PC-3 (cell line): ENCODE measurements at regions not wholly inside any gene's neighbourhood (a gene's known extent, or its start where the extent isn't known, plus 50 kb on each side); places are given as distances from the start of the nearest gene placed in this dataset.
A peak's percentile ranks its signal among the peaks of the same experiment; 100 is the strongest.

ENCODE experiments used
- ATAC-seq: fragments of 200-7000 bp; cut with Tn5 transposase; 2 replicates; pipeline ENCODE4 v1.9.1; 2020; ENCODE audit warnings: mild to moderate bottlenecking, moderate library complexity
- BruUV-seq: library from RNA; stranded (reverse); fragments of 400-500 nt; replicated peaks from 2 replicates; lab custom pipeline; 2021; lab: Mats Ljungman, UMichigan
- CTCF ChIA-PET: fragments of 300-600 bp; sonication (Branson Sonifier 250); formaldehyde crosslinking; loops from one replicate; lab custom pipeline; 2022; ENCODE audit warnings: antibody characterized with exemption; lab: Charles Lee
- POLR2A ChIA-PET: fragments of 300-600 bp; sonication (Branson Sonifier 250); formaldehyde crosslinking; loops from one replicate; lab custom pipeline; 2022; ENCODE audit warnings: antibody characterized with exemption; ENCODE audit not compliant: unreplicated experiment; lab: Charles Lee
- DNase-seq: peaks from one replicate; pipeline ENCODE4 v3.0.0-alpha.2; 2015
- H2AFZ ChIP-seq: fragments of 300-600 bp; sonication (generic); 2 replicates; pipeline ENCODE4 v1.6.0; 2016; ENCODE audit warnings: antibody characterized with exemption, low read length
- H3F3A ChIP-seq: fragments of 300-600 bp; sonication (generic); one replicate; pipeline ENCODE4 v1.6.0; 2017; ENCODE audit warnings: antibody characterized with exemption, low read length, control low read depth, mild to moderate bottlenecking; ENCODE audit not compliant: unreplicated experiment
- H3K27ac ChIP-seq: fragments of 300-600 bp; sonication (generic); 2 replicates; pipeline ENCODE4 v1.5.1; 2016; ENCODE audit warnings: mild to moderate bottlenecking, low read length
- H3K27me3 ChIP-seq: fragments of 300-600 bp; sonication (generic); 2 replicates; pipeline ENCODE4 v1.6.1; 2016; ENCODE audit warnings: low read length, mixed read lengths
- H3K36me3 ChIP-seq: fragments of 300-600 bp; sonication (generic); 2 replicates; pipeline ENCODE4 v1.6.1; 2016; ENCODE audit warnings: low read depth, mixed run types, low read length, mixed read lengths
- H3K4me1 ChIP-seq: fragments of 300-600 bp; sonication (generic); 2 replicates; pipeline ENCODE4 v1.5.1; 2016; ENCODE audit warnings: low read length; ENCODE audit not compliant: insufficient read depth
- H3K4me2 ChIP-seq: fragments of 300-600 bp; sonication (generic); 2 replicates; pipeline ENCODE4 v1.6.0; 2016; ENCODE audit warnings: low read length
- H3K4me3 ChIP-seq: fragments of 300-600 bp; sonication (generic); 2 replicates; pipeline ENCODE4 v1.5.1; 2016; ENCODE audit warnings: mild to moderate bottlenecking, low read length, mixed read lengths
- H3K79me2 ChIP-seq: fragments of 300-600 bp; sonication (generic); 2 replicates; pipeline ENCODE4 v1.6.1; 2017; ENCODE audit warnings: low read length, mixed read lengths
- H3K9ac ChIP-seq: fragments of 300-600 bp; sonication (generic); 2 replicates; pipeline ENCODE4 v1.6.0; 2016; ENCODE audit warnings: mild to moderate bottlenecking, low read length
- H3K9me2 ChIP-seq: fragments of 300-600 bp; sonication (generic); replicated peaks from 2 replicates; pipeline ENCODE4 v1.6.1; 2016; ENCODE audit warnings: mixed run types, low read length, mixed read lengths
- H3K9me3 ChIP-seq: fragments of 300-600 bp; sonication (generic); 2 replicates; pipeline ENCODE4 v1.6.1; 2016; ENCODE audit warnings: low read length, mixed read lengths
- H4K20me1 ChIP-seq: fragments of 300-600 bp; sonication (generic); 2 replicates; pipeline ENCODE4 v1.6.1; 2016; ENCODE audit warnings: low read length, mixed read lengths
- EZH2 ChIP-seq: fragments of 300-600 bp; sonication (generic); IDR thresholded peaks from one replicate; pipeline ENCODE4 v1.6.1; 2017; ENCODE audit warnings: antibody characterized with exemption, mild to moderate bottlenecking, low read length; ENCODE audit not compliant: unreplicated experiment
- EZH2phosphoT487 ChIP-seq: fragments of 300-600 bp; sonication (generic); IDR thresholded peaks from 2 replicates; pipeline ENCODE4 v1.6.1; 2018; ENCODE audit warnings: mild to moderate bottlenecking, antibody characterized with exemption, low read length, borderline replicate concordance
- intact Hi-C: fragments of 100-400 bp; cut with micrococcal nuclease; formaldehyde crosslinking; loops from 2 replicates; pipeline ENCODE4 v1.9.0; 2023
- TF ChIP-seq, protein P1 (sequence below): fragments of 300-600 bp; sonication (generic); conservative IDR thresholded peaks from 2 replicates; pipeline ENCODE4 v1.5.1; 2017; ENCODE audit warnings: antibody characterized with exemption, low read depth, mild to moderate bottlenecking, low read length

DNA sequence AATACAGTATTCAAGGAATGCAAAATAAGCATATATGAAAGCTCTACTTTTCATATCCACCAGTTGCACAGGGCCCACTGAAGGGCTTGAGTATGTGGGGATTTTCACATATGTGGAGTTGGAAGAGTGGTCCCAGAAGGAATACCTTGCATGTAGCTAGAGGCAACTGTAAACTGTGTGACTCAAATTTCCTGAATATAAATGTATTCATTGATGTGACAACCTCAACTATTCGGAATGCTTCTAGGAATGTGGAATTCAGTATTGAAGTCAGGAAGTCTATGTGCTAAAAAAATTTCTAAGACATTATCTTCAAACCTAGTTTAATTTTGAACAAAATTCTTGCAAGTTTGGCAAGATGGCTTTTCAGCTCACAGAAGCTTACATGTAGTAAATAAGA is 695.5 kb upstream of the SEMA3D start:
- ATAC-seq, result no peak
- Histone ChIP-seq H3K9ac (no peak overlapping the region), H3K9me3 (no peaks in the 10 kb centered on the region), H3K79me2 (no peaks in the 10 kb centered on the region), H3K4me1 (no peaks in the 10 kb centered on the region), H3K9me2 (no peaks in the 10 kb centered on the region), H3K27ac (no peak overlapping the region), H3K4me3 (no peak overlapping the region), H3K36me3 (no peaks in the 10 kb centered on the region), H4K20me1 (no peaks in the 10 kb centered on the region), H3F3A (no peaks in the 10 kb centered on the region), H3K4me2 (no peak overlapping the region), H2AFZ (no peak overlapping the region), H3K27me3 (peaks cover 5% of the 10 kb centered on the region; the same call in 1 of the 2 replicates)
- no TSS peak for BruUV-seq
- peak; percentile 13 for DNase-seq
- ChIA-PET CTCF (no interaction called here), POLR2A (no interaction called here)
- intact Hi-C loops, result no loop called here
- TF ChIP-seq EZH2phosphoT487 (no peak), EZH2 (no peak)
- TF ChIP-seq, protein P1, sequence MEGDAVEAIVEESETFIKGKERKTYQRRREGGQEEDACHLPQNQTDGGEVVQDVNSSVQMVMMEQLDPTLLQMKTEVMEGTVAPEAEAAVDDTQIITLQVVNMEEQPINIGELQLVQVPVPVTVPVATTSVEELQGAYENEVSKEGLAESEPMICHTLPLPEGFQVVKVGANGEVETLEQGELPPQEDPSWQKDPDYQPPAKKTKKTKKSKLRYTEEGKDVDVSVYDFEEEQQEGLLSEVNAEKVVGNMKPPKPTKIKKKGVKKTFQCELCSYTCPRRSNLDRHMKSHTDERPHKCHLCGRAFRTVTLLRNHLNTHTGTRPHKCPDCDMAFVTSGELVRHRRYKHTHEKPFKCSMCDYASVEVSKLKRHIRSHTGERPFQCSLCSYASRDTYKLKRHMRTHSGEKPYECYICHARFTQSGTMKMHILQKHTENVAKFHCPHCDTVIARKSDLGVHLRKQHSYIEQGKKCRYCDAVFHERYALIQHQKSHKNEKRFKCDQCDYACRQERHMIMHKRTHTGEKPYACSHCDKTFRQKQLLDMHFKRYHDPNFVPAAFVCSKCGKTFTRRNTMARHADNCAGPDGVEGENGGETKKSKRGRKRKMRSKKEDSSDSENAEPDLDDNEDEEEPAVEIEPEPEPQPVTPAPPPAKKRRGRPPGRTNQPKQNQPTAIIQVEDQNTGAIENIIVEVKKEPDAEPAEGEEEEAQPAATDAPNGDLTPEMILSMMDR, result no peak

DNA sequence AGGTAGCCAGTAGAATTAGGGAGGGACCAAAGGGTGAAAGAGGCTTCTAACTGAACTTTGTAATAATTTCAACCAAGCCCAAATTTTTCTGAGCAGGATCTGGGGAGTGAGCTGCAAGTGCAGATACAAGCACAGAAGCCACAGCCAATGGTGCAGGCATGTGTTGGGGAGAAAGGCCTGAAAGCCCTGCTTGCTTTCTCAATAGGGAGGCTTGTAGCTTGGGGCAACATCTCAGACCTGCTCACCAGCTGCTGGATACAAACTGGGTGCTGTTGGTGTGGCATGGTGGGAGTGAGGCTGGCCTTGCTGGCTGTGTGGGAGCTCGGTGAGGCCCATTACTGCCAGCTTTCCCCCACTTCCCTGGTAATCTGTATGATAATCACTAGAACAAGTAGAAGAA is 688.5 kb upstream of the SEMA3D start:
- no peaks in the 10 kb centered on the region for H3K4me1 ChIP-seq
- no peak overlapping the region for H3K4me3 ChIP-seq
- H3K79me2 ChIP-seq, result no peaks in the 10 kb centered on the region
- no peaks in the 10 kb centered on the region for H3K9me3 ChIP-seq
- POLR2A ChIA-PET, result no interaction called here
- ATAC-seq (no peak), DNase-seq (no peak)
- BruUV-seq, result no TSS peak
- no peak overlapping the region for H3K9ac ChIP-seq
- H3K9me2 ChIP-seq, result no peaks in the 10 kb centered on the region
- no peaks in the 10 kb centered on the region for H4K20me1 ChIP-seq
- H3K4me2 ChIP-seq, result no peak overlapping the region
- no peak overlapping the region for H3K27ac ChIP-seq
- H3K27me3 ChIP-seq, result no peaks in the 10 kb centered on the region
- no peaks in the 10 kb centered on the region for H3F3A ChIP-seq
- no peaks in the 10 kb centered on the region for H3K36me3 ChIP-seq
- no peak overlapping the region for H2AFZ ChIP-seq
- TF ChIP-seq, protein P1, result no peak
- TF ChIP-seq EZH2phosphoT487 (no peak), EZH2 (no peak)
- CTCF ChIA-PET, result no interaction called here
- intact Hi-C loops, result no loop called here

DNA sequence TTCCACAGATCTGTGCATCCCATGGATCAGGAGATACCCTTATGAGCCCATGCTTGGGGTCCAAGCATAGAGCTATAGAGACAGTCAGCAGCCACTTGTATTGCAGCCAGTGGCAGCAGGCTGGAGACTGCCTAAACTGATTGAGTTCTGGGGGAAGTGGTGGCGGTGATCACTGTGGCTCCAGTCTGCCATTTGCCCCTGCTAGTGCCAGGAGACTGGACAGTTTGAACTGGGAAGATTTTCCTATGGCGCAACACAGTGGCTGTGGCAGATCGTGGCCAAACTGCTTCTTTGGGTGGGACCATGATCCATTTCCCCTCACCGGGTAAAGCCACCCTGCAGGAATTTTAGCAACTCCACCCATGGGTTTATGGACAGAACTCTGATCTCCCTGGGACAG is 679.7 kb upstream of the SEMA3D start:
- Histone ChIP-seq H3K4me2 (no peak overlapping the region), H3F3A (no peaks in the 10 kb centered on the region), H3K9me3 (no peaks in the 10 kb centered on the region), H3K36me3 (no peaks in the 10 kb centered on the region), H3K27ac (no peak overlapping the region), H4K20me1 (no peaks in the 10 kb centered on the region), H3K9ac (no peak overlapping the region), H2AFZ (no peak overlapping the region), H3K27me3 (0 out of 2 replicates have a peak, but pooled peaks cover 7% of the 10 kb centered on the region), H3K4me1 (no peaks in the 10 kb centered on the region), H3K4me3 (no peak overlapping the region), H3K79me2 (no peaks in the 10 kb centered on the region), H3K9me2 (no peaks in the 10 kb centered on the region)
- no peak for ATAC-seq
- no TSS peak for BruUV-seq
- ChIA-PET CTCF (no interaction called here), POLR2A (no interaction called here)
- TF ChIP-seq EZH2 (no peak), EZH2phosphoT487 (no peak)
- TF ChIP-seq, protein P1, result no peak
- intact Hi-C loops, result no loop called here
- DNase-seq, result no peak
